Adrenal gland (tissue), 5 donors: ENCODE measurements at regions not wholly inside any gene's neighbourhood (a gene's known extent, or its start where the extent isn't known, plus 50 kb on each side); places are given as distances from the start of the nearest gene placed in this dataset.

ENCODE experiments used
- CTCF ChIP-seq, 6 experiments: fragments of 450-650 bp in 4 of 6; fragments of 200-600 bp in 2 of 6; sonication (generic) in 1 of 6; IDR thresholded peaks; 1 replicate in 5 of 6; 2 replicates in 1 of 6; pipeline versions ENCODE4 v1.5.1 to v1.8.0; 2016 to 2021; ENCODE audit warnings: antibody characterized with exemption in 6 of 6, mild to moderate bottlenecking in 2 of 6, moderate library complexity in 1 of 6
- POLR2A ChIP-seq, 2 donors: fragments of 450-650 bp; IDR thresholded peaks; one replicate each; pipeline ENCODE4 v1.6.1; 2017; ENCODE audit warnings: antibody characterized with exemption in 2 of 2, mild to moderate bottlenecking in 2 of 2, moderate library complexity in 1 of 2
- donor health status: DM: no; HTN: no; CAD: no.

- TF ChIP-seq CTCF (IDR thresholded peaks at IDR 0.05) (no peak), POLR2A (IDR thresholded peaks at IDR 0.05) (no peak)
These were observed 1120.8 kb downstream of the PLA2G4A start for GRCh38 chr1:187949567-187949966.
